PC-3 (cell line): ENCODE measurements at regions not wholly inside any gene's neighbourhood (a gene's known extent, or its start where the extent isn't known, plus 50 kb on each side); places are given as distances from the start of the nearest gene placed in this dataset.

ENCODE experiments used
- ATAC-seq: fragments of 200-7000 bp; cut with Tn5 transposase; 2 replicates; pipeline ENCODE4 v1.9.1; 2020; ENCODE audit warnings: mild to moderate bottlenecking, moderate library complexity
- BruUV-seq: library from RNA; stranded (reverse); fragments of 400-500 nt; replicated peaks from 2 replicates; lab custom pipeline; 2021; lab: Mats Ljungman, UMichigan
- CTCF ChIA-PET: fragments of 300-600 bp; sonication (Branson Sonifier 250); formaldehyde crosslinking; loops from one replicate; lab custom pipeline; 2022; ENCODE audit warnings: antibody characterized with exemption; lab: Charles Lee
- POLR2A ChIA-PET: fragments of 300-600 bp; sonication (Branson Sonifier 250); formaldehyde crosslinking; loops from one replicate; lab custom pipeline; 2022; ENCODE audit warnings: antibody characterized with exemption; ENCODE audit not compliant: unreplicated experiment; lab: Charles Lee
- DNase-seq: peaks from one replicate; pipeline ENCODE4 v3.0.0-alpha.2; 2015
- H2AFZ ChIP-seq: fragments of 300-600 bp; sonication (generic); 2 replicates; pipeline ENCODE4 v1.6.0; 2016; ENCODE audit warnings: antibody characterized with exemption, low read length
- H3F3A ChIP-seq: fragments of 300-600 bp; sonication (generic); one replicate; pipeline ENCODE4 v1.6.0; 2017; ENCODE audit warnings: antibody characterized with exemption, low read length, control low read depth, mild to moderate bottlenecking; ENCODE audit not compliant: unreplicated experiment
- H3K27ac ChIP-seq: fragments of 300-600 bp; sonication (generic); 2 replicates; pipeline ENCODE4 v1.5.1; 2016; ENCODE audit warnings: mild to moderate bottlenecking, low read length
- H3K27me3 ChIP-seq: fragments of 300-600 bp; sonication (generic); 2 replicates; pipeline ENCODE4 v1.6.1; 2016; ENCODE audit warnings: low read length, mixed read lengths
- H3K36me3 ChIP-seq: fragments of 300-600 bp; sonication (generic); 2 replicates; pipeline ENCODE4 v1.6.1; 2016; ENCODE audit warnings: low read depth, mixed run types, low read length, mixed read lengths
- H3K4me1 ChIP-seq: fragments of 300-600 bp; sonication (generic); 2 replicates; pipeline ENCODE4 v1.5.1; 2016; ENCODE audit warnings: low read length; ENCODE audit not compliant: insufficient read depth
- H3K4me2 ChIP-seq: fragments of 300-600 bp; sonication (generic); 2 replicates; pipeline ENCODE4 v1.6.0; 2016; ENCODE audit warnings: low read length
- H3K4me3 ChIP-seq: fragments of 300-600 bp; sonication (generic); 2 replicates; pipeline ENCODE4 v1.5.1; 2016; ENCODE audit warnings: mild to moderate bottlenecking, low read length, mixed read lengths
- H3K79me2 ChIP-seq: fragments of 300-600 bp; sonication (generic); 2 replicates; pipeline ENCODE4 v1.6.1; 2017; ENCODE audit warnings: low read length, mixed read lengths
- H3K9ac ChIP-seq: fragments of 300-600 bp; sonication (generic); 2 replicates; pipeline ENCODE4 v1.6.0; 2016; ENCODE audit warnings: mild to moderate bottlenecking, low read length
- H3K9me2 ChIP-seq: fragments of 300-600 bp; sonication (generic); replicated peaks from 2 replicates; pipeline ENCODE4 v1.6.1; 2016; ENCODE audit warnings: mixed run types, low read length, mixed read lengths
- H3K9me3 ChIP-seq: fragments of 300-600 bp; sonication (generic); 2 replicates; pipeline ENCODE4 v1.6.1; 2016; ENCODE audit warnings: low read length, mixed read lengths
- H4K20me1 ChIP-seq: fragments of 300-600 bp; sonication (generic); 2 replicates; pipeline ENCODE4 v1.6.1; 2016; ENCODE audit warnings: low read length, mixed read lengths
- EZH2 ChIP-seq: fragments of 300-600 bp; sonication (generic); IDR thresholded peaks from one replicate; pipeline ENCODE4 v1.6.1; 2017; ENCODE audit warnings: antibody characterized with exemption, mild to moderate bottlenecking, low read length; ENCODE audit not compliant: unreplicated experiment
- EZH2phosphoT487 ChIP-seq: fragments of 300-600 bp; sonication (generic); IDR thresholded peaks from 2 replicates; pipeline ENCODE4 v1.6.1; 2018; ENCODE audit warnings: mild to moderate bottlenecking, antibody characterized with exemption, low read length, borderline replicate concordance
- intact Hi-C: fragments of 100-400 bp; cut with micrococcal nuclease; formaldehyde crosslinking; loops from 2 replicates; pipeline ENCODE4 v1.9.0; 2023
- TF ChIP-seq, protein P1 (sequence below): fragments of 300-600 bp; sonication (generic); conservative IDR thresholded peaks from 2 replicates; pipeline ENCODE4 v1.5.1; 2017; ENCODE audit warnings: antibody characterized with exemption, low read depth, mild to moderate bottlenecking, low read length

DNA sequence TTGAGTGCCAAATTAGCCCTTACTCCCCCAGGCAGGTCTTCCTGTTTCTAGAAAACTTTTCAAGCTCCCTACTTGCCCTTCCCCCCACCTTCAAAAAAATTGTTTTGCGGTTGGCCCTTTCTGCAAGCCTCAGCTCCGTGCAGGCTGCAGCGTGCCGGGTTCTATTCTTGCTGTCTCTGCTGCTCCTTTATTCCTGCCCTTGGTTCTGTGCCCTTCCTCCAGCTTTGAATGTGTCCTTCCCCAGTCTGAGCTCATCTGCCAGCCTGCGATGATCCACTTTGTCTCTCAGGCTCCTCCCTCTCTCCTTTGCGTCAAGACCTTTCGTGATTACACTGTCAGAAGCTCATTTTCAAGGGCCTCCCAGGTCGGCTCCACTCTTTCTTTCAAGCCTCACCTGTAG, 98.6 kb downstream of the IRF2BPL start:
- no peak overlapping the region for H3K9ac ChIP-seq
- H3K4me3 ChIP-seq = no peak overlapping the region
- H3K4me1 ChIP-seq = no peaks in the 10 kb centered on the region
- intact Hi-C loops = no loop called here
- no peaks in the 10 kb centered on the region for H3K36me3 ChIP-seq
- no peak for ATAC-seq
- no peaks in the 10 kb centered on the region for H3K9me3 ChIP-seq
- TF ChIP-seq EZH2phosphoT487 = no peak
- no peak for TF ChIP-seq EZH2
- TF ChIP-seq, protein P1, sequence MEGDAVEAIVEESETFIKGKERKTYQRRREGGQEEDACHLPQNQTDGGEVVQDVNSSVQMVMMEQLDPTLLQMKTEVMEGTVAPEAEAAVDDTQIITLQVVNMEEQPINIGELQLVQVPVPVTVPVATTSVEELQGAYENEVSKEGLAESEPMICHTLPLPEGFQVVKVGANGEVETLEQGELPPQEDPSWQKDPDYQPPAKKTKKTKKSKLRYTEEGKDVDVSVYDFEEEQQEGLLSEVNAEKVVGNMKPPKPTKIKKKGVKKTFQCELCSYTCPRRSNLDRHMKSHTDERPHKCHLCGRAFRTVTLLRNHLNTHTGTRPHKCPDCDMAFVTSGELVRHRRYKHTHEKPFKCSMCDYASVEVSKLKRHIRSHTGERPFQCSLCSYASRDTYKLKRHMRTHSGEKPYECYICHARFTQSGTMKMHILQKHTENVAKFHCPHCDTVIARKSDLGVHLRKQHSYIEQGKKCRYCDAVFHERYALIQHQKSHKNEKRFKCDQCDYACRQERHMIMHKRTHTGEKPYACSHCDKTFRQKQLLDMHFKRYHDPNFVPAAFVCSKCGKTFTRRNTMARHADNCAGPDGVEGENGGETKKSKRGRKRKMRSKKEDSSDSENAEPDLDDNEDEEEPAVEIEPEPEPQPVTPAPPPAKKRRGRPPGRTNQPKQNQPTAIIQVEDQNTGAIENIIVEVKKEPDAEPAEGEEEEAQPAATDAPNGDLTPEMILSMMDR = no peak
- no peaks in the 10 kb centered on the region for H4K20me1 ChIP-seq
- CTCF ChIA-PET = no interaction called here
- no peaks in the 10 kb centered on the region for H3K79me2 ChIP-seq
- H3K9me2 ChIP-seq = no peaks in the 10 kb centered on the region
- BruUV-seq = no TSS peak
- H3F3A ChIP-seq = no peaks in the 10 kb centered on the region
- H3K27me3 ChIP-seq = no peaks in the 10 kb centered on the region
- DNase-seq = no peak
- no peak overlapping the region for H2AFZ ChIP-seq
- POLR2A ChIA-PET = no interaction called here
- no peak overlapping the region for H3K4me2 ChIP-seq
- no peak overlapping the region for H3K27ac ChIP-seq

DNA sequence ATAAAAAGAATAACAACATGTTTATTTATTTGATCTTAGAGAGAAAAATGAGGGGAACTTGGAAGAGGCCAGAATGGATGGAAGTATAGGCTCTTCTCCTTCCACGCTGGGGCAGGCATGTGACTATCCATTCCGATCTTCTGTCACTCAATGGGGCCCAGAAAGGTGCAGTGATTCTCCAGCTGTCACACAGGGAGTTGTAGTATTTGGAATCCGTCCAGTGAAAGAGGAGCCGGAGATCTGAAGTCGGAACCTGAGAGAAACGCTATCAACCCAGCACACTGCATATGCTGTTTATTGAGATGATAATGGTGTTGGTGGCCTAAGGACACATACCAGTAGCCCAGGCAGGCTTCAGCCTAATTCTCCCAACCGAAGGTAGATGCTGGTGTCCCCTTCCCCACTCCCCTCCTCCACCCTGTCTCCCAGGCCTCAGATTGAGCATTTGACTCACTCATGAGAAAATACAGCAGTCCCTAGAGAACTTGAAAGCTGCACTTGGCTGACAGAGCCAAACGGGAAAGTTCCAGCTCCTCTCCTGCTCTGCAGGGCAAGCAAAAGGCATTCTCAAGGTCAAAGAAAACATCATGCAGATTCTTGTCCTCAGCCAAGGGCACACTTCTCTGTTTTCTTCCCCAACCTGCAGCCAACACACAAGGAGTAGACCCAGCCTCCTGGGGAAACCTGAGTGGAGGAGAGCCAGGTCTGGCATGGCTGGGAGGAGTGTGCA, 100.4 kb downstream of the IRF2BPL start:
- no peak for DNase-seq
- no peaks in the 10 kb centered on the region for H3F3A ChIP-seq
- TF ChIP-seq, protein P1 = no peak
- TF ChIP-seq EZH2phosphoT487 = no peak
- TF ChIP-seq EZH2 = no peak
- no peaks in the 10 kb centered on the region for H3K4me1 ChIP-seq
- no peaks in the 10 kb centered on the region for H3K79me2 ChIP-seq
- no peaks in the 10 kb centered on the region for H3K9me2 ChIP-seq
- no peak overlapping the region for H3K9ac ChIP-seq
- intact Hi-C loops = no loop called here
- CTCF ChIA-PET = no interaction called here
- H2AFZ ChIP-seq = no peak overlapping the region
- no peak overlapping the region for H3K4me3 ChIP-seq
- no peak overlapping the region for H3K4me2 ChIP-seq
- no peaks in the 10 kb centered on the region for H3K27me3 ChIP-seq
- H4K20me1 ChIP-seq = no peaks in the 10 kb centered on the region
- H3K27ac ChIP-seq = no peak overlapping the region
- POLR2A ChIA-PET = no interaction called here
- no peaks in the 10 kb centered on the region for H3K9me3 ChIP-seq
- no peaks in the 10 kb centered on the region for H3K36me3 ChIP-seq
- no TSS peak for BruUV-seq
- no peak for ATAC-seq

DNA sequence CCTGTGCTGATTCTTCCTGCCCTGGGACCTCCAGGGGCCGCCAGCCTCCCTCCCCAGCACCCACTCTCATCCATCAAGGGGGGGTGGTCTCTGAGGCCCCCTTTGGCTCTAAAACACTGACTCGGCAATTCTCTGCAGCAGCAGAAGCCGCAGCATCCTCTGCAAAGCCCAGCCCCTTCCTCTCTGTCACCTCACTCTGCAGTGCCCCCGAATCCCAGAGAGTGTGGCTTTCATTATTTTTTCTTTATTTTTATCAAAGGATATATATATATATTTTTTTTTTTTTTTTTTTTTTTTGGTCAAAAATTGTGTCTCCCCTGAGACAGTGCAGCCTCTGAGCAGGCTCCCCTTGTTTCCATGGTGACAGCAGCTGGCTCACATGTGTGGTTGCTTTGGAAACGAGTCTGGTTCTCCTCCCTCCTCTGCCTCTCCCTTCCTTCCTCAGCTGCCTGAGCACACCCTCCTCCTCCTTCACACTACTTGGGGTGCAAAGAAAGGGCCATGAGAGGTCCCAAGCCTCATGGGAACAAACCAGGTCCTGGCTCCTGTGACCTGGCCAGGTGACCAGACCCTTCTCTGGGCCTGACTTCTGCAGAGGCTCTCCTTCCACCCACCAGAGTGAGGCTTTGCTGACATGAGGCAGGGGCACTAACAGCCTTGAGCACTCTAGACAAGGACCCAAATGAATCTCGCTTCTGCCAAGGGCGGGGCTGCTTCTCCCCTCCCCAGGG, 100.5 kb downstream of the LRRC74A start:
- H3K4me2 ChIP-seq = no peak overlapping the region
- TF ChIP-seq, protein P1 = no peak
- TF ChIP-seq EZH2phosphoT487 (no peak), EZH2 (no peak)
- no peaks in the 10 kb centered on the region for H3K79me2 ChIP-seq
- no peak overlapping the region for H3K27ac ChIP-seq
- intact Hi-C loops = no loop called here
- ATAC-seq = no peak
- H3K9me2 ChIP-seq = no peaks in the 10 kb centered on the region
- CTCF ChIA-PET = no interaction called here
- no peak overlapping the region for H2AFZ ChIP-seq
- H3F3A ChIP-seq = no peaks in the 10 kb centered on the region
- no peaks in the 10 kb centered on the region for H4K20me1 ChIP-seq
- DNase-seq = no peak
- BruUV-seq = no TSS peak
- H3K9ac ChIP-seq = no peak overlapping the region
- H3K9me3 ChIP-seq = no peaks in the 10 kb centered on the region
- no peak overlapping the region for H3K4me3 ChIP-seq
- no peaks in the 10 kb centered on the region for H3K36me3 ChIP-seq
- no peaks in the 10 kb centered on the region for H3K4me1 ChIP-seq
- no peaks in the 10 kb centered on the region for H3K27me3 ChIP-seq
- POLR2A ChIA-PET = no interaction called here
